HepG2 (cell line): ENCODE measurements at regions not wholly inside any gene's neighbourhood (a gene's known extent, or its start where the extent isn't known, plus 50 kb on each side); places are given as distances from the start of the nearest gene placed in this dataset.

ENCODE experiments used
- ATAC-seq: fragments of 200-7000 bp; cut with Tn5 transposase; 3 replicates; pipeline ENCODE4 v1.9.1; 2020; ENCODE audit warnings: mild to moderate bottlenecking, moderate library complexity
- BruUV-seq: library from RNA; stranded (reverse); fragments of 400-500 nt; replicated peaks from 2 replicates; lab custom pipeline; 2021; lab: Mats Ljungman, UMichigan
- CTCF ChIA-PET: fragments of 300-600 bp; formaldehyde crosslinking; extraction: SDS; loops from one replicate; lab custom pipeline; 2021; ENCODE audit warnings: low total read pairs, inconsistent platforms, low intra/inter-chr PET ratio; lab: Yijun Ruan, JAX
- POLR2A ChIA-PET: fragments of 350-600 bp; sonication (Branson Sonifier 250); formaldehyde crosslinking; loops from one replicate; lab custom pipeline; 2020; ENCODE audit warnings: antibody characterized with exemption, inconsistent platforms; lab: Yijun Ruan, JAX
- DNase-seq: peaks from one replicate; pipeline ENCODE4 v3.0.0-alpha.2; 2015; ENCODE audit warnings: low spot score
- FAIRE-seq: peaks from 3 replicates; lab custom pipeline; 2011; peaks lifted over from hg19 to GRCh38; lab: Jason Lieb, UNC
- H2AFZ ChIP-seq: one replicate; pipeline ENCODE4 v1.6.1; 2011; ENCODE audit warnings: low read length, inconsistent platforms
- H3K27ac ChIP-seq: fragments of 300-600 bp; 3 replicates; pipeline ENCODE4 v1.8.0; 2011; ENCODE audit warnings: mixed run types, mild to moderate bottlenecking, mixed read lengths, low read length, inconsistent platforms; ENCODE audit not compliant: insufficient read depth; ENCODE audit errors: extremely low read length
- H3K27me3 ChIP-seq, 2 experiments: fragments of 200-600 bp in 1 of 2; 2 replicates in 1 of 2; 3 replicates in 1 of 2; pipeline versions ENCODE4 v1.6.0 to v1.8.0; 2011; ENCODE audit warnings: low read length in 2 of 2, mild to moderate bottlenecking in 2 of 2, moderate library complexity in 2 of 2, inconsistent platforms in 1 of 2; ENCODE audit not compliant: insufficient read depth in 2 of 2, control insufficient read depth in 1 of 2
- H3K36me3 ChIP-seq, 2 experiments: fragments of 200-600 bp in 1 of 2; replicated peaks in 1 of 2; 2 replicates in 1 of 2; 3 replicates in 1 of 2; pipeline versions ENCODE4 v1.5.1 to v1.8.0; 2011; ENCODE audit warnings: low read length in 2 of 2, inconsistent platforms in 1 of 2; ENCODE audit not compliant: insufficient read depth in 2 of 2, control insufficient read depth in 1 of 2
- H3K4me1 ChIP-seq: 2 replicates; pipeline ENCODE4 v1.5.1; 2012; ENCODE audit warnings: low read length, inconsistent platforms; ENCODE audit not compliant: insufficient read depth
- H3K4me2 ChIP-seq: 2 replicates; pipeline ENCODE4 v1.6.0; 2011; ENCODE audit warnings: low read depth, low read length, inconsistent platforms
- H3K4me3 ChIP-seq, 3 experiments: fragments of 200-600 bp in 1 of 3; sonication (generic), shearing (Covaris generic) in 1 of 3; replicated peaks in 1 of 3; 2 replicates each; pipeline ENCODE4 v1.5.1; 2011 to 2016; ENCODE audit warnings: low read length in 3 of 3, inconsistent platforms in 2 of 3, low read depth in 2 of 3, mild to moderate bottlenecking in 2 of 3, control low read depth in 1 of 3, mixed read lengths in 1 of 3; ENCODE audit not compliant: insufficient read depth in 1 of 3
- H3K79me2 ChIP-seq: one replicate; pipeline ENCODE4 v1.6.1; 2011; ENCODE audit warnings: low read length, inconsistent platforms; ENCODE audit not compliant: insufficient read depth
- H3K9ac ChIP-seq: 2 replicates; pipeline ENCODE4 v1.6.0; 2011; ENCODE audit warnings: mild to moderate bottlenecking, low read depth, low read length, inconsistent platforms; ENCODE audit not compliant: insufficient read depth
- H3K9me3 ChIP-seq: 2 replicates; pipeline ENCODE4 v1.5.1; 2012; ENCODE audit warnings: mild to moderate bottlenecking, low read length
- H4K20me1 ChIP-seq: 2 replicates; pipeline ENCODE4 v1.6.0; 2011; ENCODE audit warnings: inconsistent platforms, mild to moderate bottlenecking, low read length, moderate library complexity; ENCODE audit not compliant: insufficient read depth
- ARHGAP35 ChIP-seq: sonication (generic); formaldehyde crosslinking; IDR thresholded peaks from 2 replicates; pipeline ENCODE4 v1.9.0; 2022; ENCODE audit warnings: mild to moderate bottlenecking, inconsistent platforms, moderate library complexity, missing genetic modification reagents, borderline replicate concordance
- ATRX ChIP-seq: sonication (generic); formaldehyde crosslinking; IDR thresholded peaks from 2 replicates; pipeline ENCODE4 v1.4.0; 2020; ENCODE audit warnings: missing genetic modification reagents, borderline replicate concordance
- FOXC1 ChIP-seq: sonication (generic); formaldehyde crosslinking; IDR thresholded peaks from 2 replicates; pipeline ENCODE4 v1.8.0; 2022; ENCODE audit warnings: mild to moderate bottlenecking, missing genetic modification reagents, borderline replicate concordance
- GFI1 ChIP-seq: sonication (generic); formaldehyde crosslinking; IDR thresholded peaks from 2 replicates; pipeline ENCODE4 v1.5.0; 2020; ENCODE audit warnings: missing genetic modification reagents, mild to moderate bottlenecking, borderline replicate concordance
- GLI4 ChIP-seq: sonication (generic); formaldehyde crosslinking; IDR thresholded peaks from 2 replicates; pipeline ENCODE4 v1.5.1; 2020; ENCODE audit warnings: missing genetic modification reagents, mild to moderate bottlenecking, moderate library complexity, borderline replicate concordance
- HMGA1 ChIP-seq: sonication (generic); formaldehyde crosslinking; conservative IDR thresholded peaks from 2 replicates; pipeline ENCODE4 v1.4.0; 2020; ENCODE audit warnings: missing genetic modification reagents
- HNF1A ChIP-seq, 2 experiments: sonication (generic) in 1 of 2; formaldehyde crosslinking in 1 of 2; IDR thresholded peaks; 2 replicates each; pipeline versions ENCODE4 v1.4.0 to v1.6.1; 2016 to 2020; ENCODE audit warnings: borderline replicate concordance in 1 of 2, low read depth in 1 of 2, mild to moderate bottlenecking in 1 of 2, missing genetic modification reagents in 1 of 2
- HOXA9 ChIP-seq: sonication (generic); formaldehyde crosslinking; IDR thresholded peaks from 2 replicates; pipeline ENCODE4 v1.8.1; 2022; ENCODE audit warnings: missing genetic modification reagents, mild to moderate bottlenecking, moderate library complexity, borderline replicate concordance
- IKZF5 ChIP-seq: IDR thresholded peaks from 2 replicates; pipeline ENCODE4 v1.6.1; 2018; ENCODE audit warnings: missing genetic modification reagents, mild to moderate bottlenecking, missing compliant biosample characterization
- ISL2 ChIP-seq: sonication (generic); formaldehyde crosslinking; IDR thresholded peaks from 2 replicates; pipeline ENCODE4 v1.5.0; 2020; ENCODE audit warnings: missing genetic modification reagents
- MEF2D ChIP-seq: sonication (generic); formaldehyde crosslinking; IDR thresholded peaks from 2 replicates; pipeline ENCODE4 v1.5.1; 2020; ENCODE audit warnings: mild to moderate bottlenecking, missing genetic modification reagents
- NCOA2 ChIP-seq: sonication (generic); formaldehyde crosslinking; IDR thresholded peaks from 2 replicates; pipeline ENCODE4 v1.8.0; 2022; ENCODE audit warnings: inconsistent platforms
- SNAI1 ChIP-seq: sonication (generic); formaldehyde crosslinking; IDR thresholded peaks from 2 replicates; pipeline ENCODE4 v1.5.0; 2020; ENCODE audit warnings: mild to moderate bottlenecking, missing genetic modification reagents, borderline replicate concordance
- SUZ12 ChIP-seq: fragments of 150-350 bp; IDR thresholded peaks from 2 replicates; pipeline ENCODE4 v1.6.1; 2014; ENCODE audit warnings: low read depth, low read length
- ZBTB3 ChIP-seq: sonication (generic); formaldehyde crosslinking; IDR thresholded peaks from 2 replicates; pipeline ENCODE4 v1.4.0; 2020; ENCODE audit warnings: low read depth, mild to moderate bottlenecking, moderate library complexity, missing genetic modification reagents, borderline replicate concordance
- ZNF543 ChIP-seq: sonication (generic); formaldehyde crosslinking; IDR thresholded peaks from 2 replicates; pipeline ENCODE4 v1.4.0; 2020; ENCODE audit warnings: mild to moderate bottlenecking, missing genetic modification reagents
- ZNF549 ChIP-seq: sonication (generic); formaldehyde crosslinking; IDR thresholded peaks from 2 replicates; pipeline ENCODE4 v1.5.0; 2020; ENCODE audit warnings: missing genetic modification reagents
- ZNF639 ChIP-seq: conservative IDR thresholded peaks from 2 replicates; pipeline ENCODE4 v1.6.1; 2018; ENCODE audit warnings: missing genetic modification reagents
- ZNF749 ChIP-seq: sonication (generic); formaldehyde crosslinking; IDR thresholded peaks from 2 replicates; pipeline ENCODE4 v1.8.0; 2022; ENCODE audit warnings: mild to moderate bottlenecking, missing genetic modification reagents, moderate library complexity, borderline replicate concordance
- WGBS: methylation state at CpG from one replicate; pipeline ENCODE4 v1.1.6; 2017; ENCODE audit warnings: low lambda C conversion rate; 5-methylcytosine and 5-hydroxymethylcytosine counted together
- in situ Hi-C: cut with HindIII; loops from 2 replicates; pipeline ENCODE4 v1.10.0; 2017; ENCODE audit warnings: low pct_unique_long_range_greater_than_20kb; ENCODE audit not compliant: extremely low pct_ligation_motif_present
- intact Hi-C: fragments of 100-400 bp; cut with micrococcal nuclease; formaldehyde crosslinking; loops from one replicate; pipeline ENCODE4 v1.10.0; 2022; ENCODE audit not compliant: unreplicated experiment

- TF ChIP-seq ARHGAP35 (CRISPR knock-in tag) = no peak
- TF ChIP-seq ZNF549 (CRISPR knock-in tag) = no peak
- TF ChIP-seq FOXC1 (CRISPR knock-in tag) = no peak
- no peak for TF ChIP-seq HOXA9 (CRISPR knock-in tag)
- TF ChIP-seq ISL2 = no peak
These were observed 171.6 kb upstream of the SETBP1 start (continued) for GRCh38 chr18:44509048-44509447.

GRCh38 chr18:44510390-44510789 lies 170.3 kb upstream of the SETBP1 start:
- no peak for DNase-seq
- no peak for TF ChIP-seq ZNF749 (CRISPR knock-in tag)
- no peak for TF ChIP-seq HNF1A (IDR thresholded peaks at IDR 0.05; ENCODE audit: low read depth)
- no peak for TF ChIP-seq HNF1A (CRISPR knock-in tag; IDR thresholded peaks at IDR 0.05; ENCODE audit: borderline replicate concordance)
- no peak for TF ChIP-seq SNAI1
- no peak for TF ChIP-seq ZNF543 (CRISPR knock-in tag)
- TF ChIP-seq HMGA1 (CRISPR knock-in tag) = no peak
- no peak for TF ChIP-seq ATRX (CRISPR knock-in tag)
- TF ChIP-seq SUZ12 = no peak
- no peak for TF ChIP-seq GLI4 (CRISPR knock-in tag)
- TF ChIP-seq GFI1 (CRISPR knock-in tag) = no peak
- TF ChIP-seq IKZF5 (CRISPR knock-in tag) = no peak
- TF ChIP-seq MEF2D (CRISPR knock-in tag) = no peak
- TF ChIP-seq NCOA2 (CRISPR knock-in tag) = no peak
- TF ChIP-seq ZNF639 (CRISPR knock-in tag) = no peak
- no peak for TF ChIP-seq ZBTB3

More at GRCh38 chr18:44510390-44510789, 170.3 kb upstream of the SETBP1 start:
- no peak overlapping the region for H3K27ac ChIP-seq
- H3K4me2 ChIP-seq = no peak overlapping the region
- no peaks in the 10 kb centered on the region for H3K27me3 ChIP-seq
- peaks cover 56% of the 10 kb centered on the region for H3K9me3 ChIP-seq
- H4K20me1 ChIP-seq = no peaks in the 10 kb centered on the region
- FAIRE-seq (no peak), ATAC-seq (no peak)
- no peaks in the 10 kb centered on the region for H3K4me1 ChIP-seq
- intact Hi-C loops = no loop called here
- CTCF ChIA-PET = no interaction called here
- no peak overlapping the region for H3K9ac ChIP-seq
- H3K79me2 ChIP-seq = no peaks in the 10 kb centered on the region
- POLR2A ChIA-PET = no interaction called here
- no TSS peak for BruUV-seq
- WGBS = 2% methylated on average over 6 of the region's 6 CpGs
- in situ Hi-C loops = no loop called here
- no peaks in the 10 kb centered on the region for H3K36me3 ChIP-seq
- no peak overlapping the region for H2AFZ ChIP-seq
- H3K4me3 ChIP-seq = no peak overlapping the region
